NOMO-1 treated with DMSO at 0.1 percent for 48 hours (cell line): ENCODE measurements at regions not wholly inside any gene's neighbourhood (a gene's known extent, or its start where the extent isn't known, plus 50 kb on each side); places are given as distances from the start of the nearest gene placed in this dataset.

Experiments used
- DNase-seq: peaks from one replicate; lab custom pipeline; 2025; ENCODE audit not compliant: unreplicated experiment; lab: John Stamatoyannopoulos, UW

- no peak for DNase-seq
Measured at GRCh38 chr17:52283872-52284271, 125.4 kb upstream of the CA10 start.

GRCh38 chr17:52276381-52277008, 118.0 kb upstream of the CA10 start:
- DNase-seq: no peak

GRCh38 chr17:52271781-52272180, 113.3 kb upstream of the CA10 start:
- DNase-seq: no peak

- no peak for DNase-seq
Measured at GRCh38 chr17:52255347-52255746, 96.8 kb upstream of the CA10 start.

GRCh38 chr17:52244689-52245088, 86.2 kb upstream of the CA10 start:
- DNase-seq: no peak

- no peak for DNase-seq
Measured at GRCh38 chr17:52242268-52242667, 83.8 kb upstream of the CA10 start.

- no peak for DNase-seq
Measured at GRCh38 chr17:52237151-52237550, 78.6 kb upstream of the CA10 start.

- DNase-seq: no peak
Measured at GRCh38 chr17:52235516-52235915, 77.0 kb upstream of the CA10 start.

- no peak for DNase-seq
Measured at GRCh38 chr17:52233632-52234031, 75.1 kb upstream of the CA10 start.

- no peak for DNase-seq
Measured at GRCh38 chr17:52233176-52233575, 74.7 kb upstream of the CA10 start.

- no peak for DNase-seq
Measured at GRCh38 chr17:52228823-52229222, 70.3 kb upstream of the CA10 start.

GRCh38 chr17:52227926-52228325, 69.4 kb upstream of the CA10 start:
- DNase-seq: no peak

- no peak for DNase-seq
Measured at GRCh38 chr17:52213451-52213850, 54.9 kb upstream of the CA10 start.

- DNase-seq: no peak
Measured at GRCh38 chr17:52212851-52213250, 54.3 kb upstream of the CA10 start.

- DNase-seq: no peak
Measured at GRCh38 chr17:52209507-52209906, 51.0 kb upstream of the CA10 start.
